ENCODE measurements at regions not wholly inside any gene's neighbourhood (a gene's known extent, or its start where the extent isn't known, plus 50 kb on each side); places are given as distances from the start of the nearest gene placed in this dataset.

DNA sequence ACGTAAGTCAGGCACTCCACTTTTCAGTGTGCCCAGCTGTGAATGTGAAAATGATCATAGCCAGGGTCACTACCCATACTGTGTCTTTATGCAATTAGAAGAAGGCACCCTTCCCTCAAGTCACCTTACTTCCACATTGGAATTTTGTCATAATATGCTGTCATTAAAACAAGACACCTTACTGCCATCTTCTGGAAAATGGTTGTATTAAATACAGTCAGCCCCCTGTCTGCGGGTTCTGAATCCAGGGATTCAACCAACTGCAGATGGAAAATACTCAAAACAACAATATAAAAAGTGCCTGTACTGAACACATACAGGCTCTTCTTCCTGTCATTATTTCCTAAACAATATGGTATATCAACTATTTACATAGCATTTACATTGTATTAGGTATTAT lies 70.2 kb upstream of the TBX5 start:
- no CpG with 5 or more reads among the region's 2 CpGs for WGBS (ENCODE audit: extremely low coverage, insufficient coverage, insufficient read length)
- H2AK5ac ChIP-seq (ENCODE audit: low read length) = no peak overlapping the region

DNA sequence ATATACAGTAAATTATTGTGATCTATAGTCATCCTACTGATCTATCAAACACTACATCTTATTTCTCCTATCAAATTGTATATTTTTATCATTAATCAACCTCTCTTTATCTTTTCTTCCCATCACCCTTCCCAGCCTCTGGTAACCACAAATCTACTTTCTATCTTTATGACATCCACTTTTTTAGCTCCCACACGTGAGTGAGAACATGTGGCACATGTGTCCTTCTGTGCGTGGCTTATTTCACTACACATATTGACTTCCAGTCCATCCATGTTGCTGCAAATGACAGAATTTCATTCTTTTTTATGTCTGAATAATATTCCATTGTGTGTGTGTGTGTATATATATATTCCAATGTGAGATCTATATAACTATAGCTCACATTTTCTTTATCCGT lies 67.8 kb upstream of the TBX5 start:
- no peak overlapping the region for H2AFZ ChIP-seq (ENCODE audit: insufficient read depth, low read length, poor library complexity)
- H3K79me2 ChIP-seq (ENCODE audit: control insufficient read depth, insufficient read depth, low read length, poor library complexity) = no peaks in the 10 kb centered on the region
- no peak overlapping the region for H3K23ac ChIP-seq (ENCODE audit: low read length)
- H2BK5ac ChIP-seq (ENCODE audit: low read depth, low read length, poor library complexity) = no peak overlapping the region
- no peak overlapping the region for H4K12ac ChIP-seq (ENCODE audit: low read depth, low read length)
- no peaks in the 10 kb centered on the region for H3K79me1 ChIP-seq (ENCODE audit: low read length)
- H3K14ac ChIP-seq (ENCODE audit: low read length) = no peak overlapping the region
- H2BK12ac ChIP-seq (ENCODE audit: low read length) = no peak overlapping the region
- WGBS (ENCODE audit: extremely low coverage, insufficient coverage, insufficient read length) = no CpG with 5 or more reads among the region's 3 CpGs
- no peak overlapping the region for H3K9ac ChIP-seq (ENCODE audit: low read length)
- no peak overlapping the region for H4K8ac ChIP-seq (ENCODE audit: low read depth, low read length)
- H2BK120ac ChIP-seq (ENCODE audit: insufficient read depth, low read length, poor library complexity) = no peak overlapping the region
- H3K4me2 ChIP-seq (ENCODE audit: low read length) = no peak overlapping the region
- H2AK5ac ChIP-seq (ENCODE audit: low read length) = no peak overlapping the region
- H3K4me3 ChIP-seq (ENCODE audit: low read depth, low read length) = no peak overlapping the region
- no peaks in the 10 kb centered on the region for H3K36me3 ChIP-seq (ENCODE audit: control insufficient read depth in 1 of 2, insufficient read depth in 2 of 2, low read length in 2 of 2)
- no peak for DNase-seq
- no peak overlapping the region for H3K18ac ChIP-seq (ENCODE audit: low read length)
- peaks cover 6% of the 10 kb centered on the region for H3K27me3 ChIP-seq (ENCODE audit: insufficient read depth, low read length)
- H3K4me1 ChIP-seq (ENCODE audit: control insufficient read depth in 1 of 2, insufficient read depth in 2 of 2, low read length in 2 of 2) = no peaks in the 10 kb centered on the region
- H3K9me3 ChIP-seq (ENCODE audit: insufficient read depth, low read depth, low read length) = no peaks in the 10 kb centered on the region
- no peak overlapping the region for H4K91ac ChIP-seq (ENCODE audit: low read depth, low read length)
- no peak overlapping the region for H3K4ac ChIP-seq (ENCODE audit: low read depth, low read length)
- H3K27ac ChIP-seq (ENCODE audit: low read depth, low read length) = no peak overlapping the region

More for the DNA sequence above, 70.2 kb upstream of the TBX5 start:
- H2AFZ ChIP-seq (ENCODE audit: insufficient read depth, low read length, poor library complexity) = no peak overlapping the region
- no peak overlapping the region for H4K8ac ChIP-seq (ENCODE audit: low read depth, low read length)
- no peaks in the 10 kb centered on the region for H3K79me1 ChIP-seq (ENCODE audit: low read length)
- H3K4ac ChIP-seq (ENCODE audit: low read depth, low read length) = no peak overlapping the region
- H3K36me3 ChIP-seq (ENCODE audit: control insufficient read depth in 1 of 2, insufficient read depth in 2 of 2, low read length in 2 of 2) = no peaks in the 10 kb centered on the region
- peaks cover 0 to 3% of the 10 kb centered on the region in 2 experiments for H3K4me1 ChIP-seq (ENCODE audit: control insufficient read depth in 1 of 2, insufficient read depth in 2 of 2, low read length in 2 of 2)
- no peak overlapping the region for H3K18ac ChIP-seq (ENCODE audit: low read length)
- DNase-seq = peak in 1 of 2 donors; percentile 29
- no peaks in the 10 kb centered on the region for H3K9me3 ChIP-seq (ENCODE audit: insufficient read depth, low read depth, low read length)
- no peak overlapping the region for H3K27ac ChIP-seq (ENCODE audit: low read depth, low read length)
- no peak overlapping the region for H2BK12ac ChIP-seq (ENCODE audit: low read length)
- no peak overlapping the region for H4K12ac ChIP-seq (ENCODE audit: low read depth, low read length)
- H3K27me3 ChIP-seq (ENCODE audit: insufficient read depth, low read length) = peaks cover 26% of the 10 kb centered on the region
- H3K14ac ChIP-seq (ENCODE audit: low read length) = no peak overlapping the region
- H2BK5ac ChIP-seq (ENCODE audit: low read depth, low read length, poor library complexity) = no peak overlapping the region
- H3K4me2 ChIP-seq (ENCODE audit: low read length) = no peak overlapping the region
- no peak overlapping the region for H2BK120ac ChIP-seq (ENCODE audit: insufficient read depth, low read length, poor library complexity)
- no peak overlapping the region for H3K9ac ChIP-seq (ENCODE audit: low read length)
- H3K4me3 ChIP-seq (ENCODE audit: low read depth, low read length) = no peak overlapping the region
- H4K91ac ChIP-seq (ENCODE audit: low read depth, low read length) = no peak overlapping the region
- no peaks in the 10 kb centered on the region for H3K79me2 ChIP-seq (ENCODE audit: control insufficient read depth, insufficient read depth, low read length, poor library complexity)
- no peak overlapping the region for H3K23ac ChIP-seq (ENCODE audit: low read length)

DNA sequence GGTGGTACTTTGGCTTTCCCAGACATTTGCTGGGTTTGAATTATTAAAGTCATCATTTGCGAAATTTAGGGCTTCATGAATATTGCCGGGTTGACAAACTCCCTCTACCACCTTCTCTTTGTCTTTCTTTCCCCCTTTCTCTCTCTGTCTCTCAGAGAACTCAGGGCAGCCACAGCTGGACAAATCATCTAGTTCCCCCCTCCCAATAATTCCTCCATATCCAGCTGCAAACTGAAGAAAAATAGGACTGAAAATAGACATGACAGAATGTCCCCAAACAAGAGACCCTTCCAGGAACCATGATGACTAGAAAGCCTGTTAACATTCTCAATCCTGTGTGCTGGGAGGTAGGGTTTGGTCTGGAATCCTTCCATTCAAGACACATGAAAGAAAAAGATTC lies 67.1 kb upstream of the TBX5 start:
- Histone ChIP-seq H3K36me3 (ENCODE audit: control insufficient read depth in 1 of 2, insufficient read depth in 2 of 2, low read length in 2 of 2) (no peaks in the 10 kb centered on the region), H3K9ac (ENCODE audit: low read length) (no peak overlapping the region), H2BK120ac (ENCODE audit: insufficient read depth, low read length, poor library complexity) (no peak overlapping the region), H3K27ac (ENCODE audit: low read depth, low read length) (no peak overlapping the region), H3K4me1 (ENCODE audit: control insufficient read depth in 1 of 2, insufficient read depth in 2 of 2, low read length in 2 of 2) (no peaks in the 10 kb centered on the region), H3K4ac (ENCODE audit: low read depth, low read length) (no peak overlapping the region), H3K18ac (ENCODE audit: low read length) (no peak overlapping the region), H3K27me3 (ENCODE audit: insufficient read depth, low read length) (no peaks in the 10 kb centered on the region), H3K4me3 (ENCODE audit: low read depth, low read length) (no peak overlapping the region), H2AK5ac (ENCODE audit: low read length) (no peak overlapping the region), H3K79me1 (ENCODE audit: low read length) (no peaks in the 10 kb centered on the region), H4K8ac (ENCODE audit: low read depth, low read length) (no peak overlapping the region), H4K12ac (ENCODE audit: low read depth, low read length) (no peak overlapping the region), H3K14ac (ENCODE audit: low read length) (no peak overlapping the region), H4K91ac (ENCODE audit: low read depth, low read length) (no peak overlapping the region), H2BK12ac (ENCODE audit: low read length) (no peak overlapping the region), H3K4me2 (ENCODE audit: low read length) (no peak overlapping the region), H3K23ac (ENCODE audit: low read length) (no peak overlapping the region), H2BK5ac (ENCODE audit: low read depth, low read length, poor library complexity) (no peak overlapping the region), H3K79me2 (ENCODE audit: control insufficient read depth, insufficient read depth, low read length, poor library complexity) (no peaks in the 10 kb centered on the region), H2AFZ (ENCODE audit: insufficient read depth, low read length, poor library complexity) (no peak overlapping the region), H3K9me3 (ENCODE audit: insufficient read depth, low read depth, low read length) (no peaks in the 10 kb centered on the region)
- DNase-seq = no peak
- no CpG with 5 or more reads among the region's 2 CpGs for WGBS (ENCODE audit: extremely low coverage, insufficient coverage, insufficient read length)

DNA sequence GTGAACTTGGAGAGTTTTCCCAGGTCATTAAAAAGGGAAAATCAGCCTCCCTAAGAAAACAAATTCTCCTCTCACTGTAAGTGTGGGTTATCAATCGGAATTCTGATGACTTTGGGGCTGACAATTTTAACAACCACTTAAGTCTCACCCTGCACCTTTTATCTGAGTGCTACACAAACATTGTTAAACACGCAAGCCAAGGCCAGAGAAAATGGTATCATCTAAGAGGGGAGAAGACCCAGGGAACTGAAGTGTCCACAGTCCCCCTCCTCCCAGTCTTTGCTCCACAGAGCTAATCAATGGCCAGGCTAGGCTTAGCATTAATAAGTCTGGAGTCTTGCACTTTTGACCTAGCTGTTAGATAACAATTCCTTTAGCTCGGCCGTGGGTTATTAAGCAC lies 51.7 kb upstream of the TBX5 start:
- H3K79me1 ChIP-seq (ENCODE audit: low read length) = no peaks in the 10 kb centered on the region
- H3K27me3 ChIP-seq (ENCODE audit: insufficient read depth, low read length) = peaks cover 3% of the 10 kb centered on the region
- H4K91ac ChIP-seq (ENCODE audit: low read depth, low read length) = no peak overlapping the region
- H3K36me3 ChIP-seq (ENCODE audit: control insufficient read depth in 1 of 2, insufficient read depth in 2 of 2, low read length in 2 of 2) = no peaks in the 10 kb centered on the region
- H2BK5ac ChIP-seq (ENCODE audit: low read depth, low read length, poor library complexity) = no peak overlapping the region
- no peak overlapping the region for H3K18ac ChIP-seq (ENCODE audit: low read length)
- no peak overlapping the region for H3K27ac ChIP-seq (ENCODE audit: low read depth, low read length)
- H3K9me3 ChIP-seq (ENCODE audit: insufficient read depth, low read depth, low read length) = peaks cover 1% of the 10 kb centered on the region
- no peak overlapping the region for H3K9ac ChIP-seq (ENCODE audit: low read length)
- no peak overlapping the region for H3K4me3 ChIP-seq (ENCODE audit: low read depth, low read length)
- no peak overlapping the region for H3K23ac ChIP-seq (ENCODE audit: low read length)
- no peak overlapping the region for H2AFZ ChIP-seq (ENCODE audit: insufficient read depth, low read length, poor library complexity)
- no peaks in the 10 kb centered on the region for H3K79me2 ChIP-seq (ENCODE audit: control insufficient read depth, insufficient read depth, low read length, poor library complexity)
- no peak overlapping the region for H3K14ac ChIP-seq (ENCODE audit: low read length)
- no CpG with 5 or more reads among the region's 4 CpGs for WGBS (ENCODE audit: extremely low coverage, insufficient coverage, insufficient read length)
- H3K4ac ChIP-seq (ENCODE audit: low read depth, low read length) = no peak overlapping the region
- H2BK12ac ChIP-seq (ENCODE audit: low read length) = no peak overlapping the region
- no peak overlapping the region for H4K12ac ChIP-seq (ENCODE audit: low read depth, low read length)
- no peak overlapping the region for H3K4me2 ChIP-seq (ENCODE audit: low read length)
- no peak overlapping the region for H2BK120ac ChIP-seq (ENCODE audit: insufficient read depth, low read length, poor library complexity)
- H4K8ac ChIP-seq (ENCODE audit: low read depth, low read length) = no peak overlapping the region
- no peaks in the 10 kb centered on the region for H3K4me1 ChIP-seq (ENCODE audit: control insufficient read depth in 1 of 2, insufficient read depth in 2 of 2, low read length in 2 of 2)
- no peak overlapping the region for H2AK5ac ChIP-seq (ENCODE audit: low read length)
- DNase-seq = no peak
